OCI-LY1 (cell line): ENCODE measurements at regions not wholly inside any gene's neighbourhood (a gene's known extent, or its start where the extent isn't known, plus 50 kb on each side); places are given as distances from the start of the nearest gene placed in this dataset.

Source experiments
- H2AFZ ChIP-seq: fragments of 200-600 bp; sonication (generic), shearing (Covaris generic); 2 replicates; pipeline ENCODE4 v1.6.0; 2014; ENCODE audit warnings: antibody characterized with exemption, mild to moderate bottlenecking, low read length
- H3F3A ChIP-seq: fragments of 200-600 bp; sonication (generic), shearing (Covaris generic); 2 replicates; pipeline ENCODE4 v1.6.0; 2014; ENCODE audit warnings: mild to moderate bottlenecking, antibody characterized with exemption, low read length, moderate library complexity; ENCODE audit not compliant: insufficient read depth
- H3K27ac ChIP-seq: fragments of 200-600 bp; sonication (generic); 2 replicates; pipeline ENCODE4 v1.5.1; 2014; ENCODE audit warnings: low read length, mixed run types, mild to moderate bottlenecking, low read depth; ENCODE audit not compliant: poor library complexity, severe bottlenecking
- H3K27me3 ChIP-seq: fragments of 200-600 bp; sonication (generic); 2 replicates; pipeline ENCODE4 v1.6.0; 2014; ENCODE audit warnings: antibody characterized with exemption, mild to moderate bottlenecking, low read length, moderate library complexity; ENCODE audit not compliant: insufficient read depth
- H3K36me3 ChIP-seq: fragments of 200-600 bp; sonication (generic); 2 replicates; pipeline ENCODE4 v1.6.1; 2014; ENCODE audit warnings: mild to moderate bottlenecking, antibody characterized with exemption, low read length, moderate library complexity, mixed read lengths; ENCODE audit not compliant: insufficient read depth
- H3K4me1 ChIP-seq: fragments of 200-600 bp; sonication (generic); 2 replicates; pipeline ENCODE4 v1.5.1; 2014; ENCODE audit warnings: mild to moderate bottlenecking, low read length, moderate library complexity; ENCODE audit not compliant: insufficient read depth, severe bottlenecking
- H3K4me2 ChIP-seq: fragments of 200-600 bp; sonication (generic), shearing (Covaris generic); 2 replicates; pipeline ENCODE4 v1.6.1; 2014; ENCODE audit warnings: low read length
- H3K4me3 ChIP-seq: fragments of 200-600 bp; sonication (generic); 2 replicates; pipeline ENCODE4 v1.5.1; 2014; ENCODE audit warnings: low read length, low read depth, mild to moderate bottlenecking, mixed read lengths; ENCODE audit not compliant: poor library complexity, severe bottlenecking
- H3K79me2 ChIP-seq: fragments of 200-600 bp; shearing (Covaris generic); 2 replicates; pipeline ENCODE4 v1.6.1; 2016; ENCODE audit warnings: mixed run types, low read length, mixed read lengths; ENCODE audit not compliant: insufficient read depth
- H3K9ac ChIP-seq: fragments of 200-600 bp; sonication (generic), shearing (Covaris generic); 2 replicates; pipeline ENCODE4 v1.6.1; 2014; ENCODE audit warnings: mild to moderate bottlenecking, low read length, mixed read lengths
- H3K9me2 ChIP-seq: fragments of 200-600 bp; sonication (generic), shearing (Covaris generic); 2 replicates; pipeline ENCODE4 v1.6.1; 2014; ENCODE audit warnings: low read depth, mild to moderate bottlenecking, low read length, mixed read lengths
- H3K9me3 ChIP-seq: fragments of 200-600 bp; shearing (Covaris generic); 2 replicates; pipeline ENCODE4 v1.6.1; 2014; ENCODE audit warnings: low read length, mixed read lengths
- H4K20me1 ChIP-seq: fragments of 200-600 bp; sonication (generic), shearing (Covaris generic); 2 replicates; pipeline ENCODE4 v1.6.0; 2016; ENCODE audit warnings: mild to moderate bottlenecking, low read length; ENCODE audit not compliant: insufficient read depth
- CTCF ChIP-seq: fragments of 200-600 bp; sonication (generic), shearing (Covaris generic); IDR thresholded peaks from 2 replicates; pipeline ENCODE4 v1.5.1; 2017; ENCODE audit warnings: mild to moderate bottlenecking, antibody characterized with exemption, low read length, moderate library complexity, mixed read lengths
- EZH2 ChIP-seq: fragments of 200-600 bp; sonication (generic), shearing (Covaris generic); IDR thresholded peaks from 2 replicates; pipeline ENCODE4 v1.8.0; 2017; ENCODE audit warnings: borderline replicate concordance, mixed run types, mild to moderate bottlenecking, antibody characterized with exemption, low read length, moderate library complexity, mixed read lengths

DNA sequence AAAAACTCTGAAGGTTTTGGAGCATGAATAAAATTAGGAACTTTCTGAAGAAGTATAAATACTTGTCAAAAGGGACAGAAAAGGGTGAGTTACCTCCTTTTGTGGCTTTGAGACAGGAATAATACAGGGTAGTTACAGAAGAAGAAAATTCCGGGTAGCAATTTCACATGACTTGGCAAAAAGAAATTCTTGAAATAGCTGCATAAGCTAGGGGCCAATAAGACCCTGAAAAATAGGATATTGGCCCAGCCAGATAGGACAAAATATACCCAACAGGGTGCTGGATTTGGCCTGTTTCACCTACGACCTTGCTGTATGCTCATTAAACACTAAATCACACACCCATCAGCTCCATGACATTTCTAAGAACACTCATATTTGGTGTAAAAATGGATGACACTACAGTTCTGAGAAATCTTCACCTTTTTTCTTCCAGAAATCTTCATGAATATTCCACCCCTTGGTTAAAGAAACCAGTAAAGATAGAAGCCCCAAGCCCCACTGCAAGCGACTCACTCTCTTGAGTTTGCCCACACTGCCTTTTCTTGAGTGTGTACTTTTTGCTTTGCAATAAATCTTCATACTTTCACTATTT, 362.7 kb downstream of the SEMA3D start:
- Histone ChIP-seq H3K9ac (no peak overlapping the region), H3K4me3 (no peak overlapping the region), H3K9me3 (no peaks in the 10 kb centered on the region), H3F3A (no peaks in the 10 kb centered on the region), H3K4me2 (no peak overlapping the region), H3K4me1 (no peaks in the 10 kb centered on the region), H3K9me2 (no peaks in the 10 kb centered on the region), H3K27ac (no peak overlapping the region), H2AFZ (no peak overlapping the region), H3K36me3 (no peaks in the 10 kb centered on the region), H3K79me2 (no peaks in the 10 kb centered on the region), H4K20me1 (no peaks in the 10 kb centered on the region), H3K27me3 (no peaks in the 10 kb centered on the region)
- no peak for TF ChIP-seq CTCF

DNA sequence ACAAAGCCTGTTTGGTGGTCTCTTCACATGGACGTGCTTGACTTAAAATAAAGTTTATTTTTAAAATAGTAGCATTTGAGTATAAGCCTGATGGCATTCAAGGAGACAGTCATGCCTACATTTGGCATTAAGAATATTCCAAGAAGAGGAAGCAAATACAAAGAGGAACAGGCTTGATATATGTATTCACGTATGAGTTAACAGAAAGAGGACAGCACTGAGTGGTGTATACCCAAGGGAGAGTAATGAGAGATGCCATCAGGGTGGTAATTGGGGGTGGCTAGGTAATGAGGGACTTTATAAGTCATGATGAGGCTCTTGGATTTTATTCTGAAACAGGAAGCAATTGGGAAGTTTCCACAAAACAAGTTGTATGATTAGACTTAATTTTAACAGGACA, 363.3 kb downstream of the SEMA3D start:
- no peak overlapping the region for H3K27ac ChIP-seq
- no peak overlapping the region for H3K9ac ChIP-seq
- H3K9me3 ChIP-seq = no peaks in the 10 kb centered on the region
- H3K27me3 ChIP-seq = no peaks in the 10 kb centered on the region
- no peaks in the 10 kb centered on the region for H3K9me2 ChIP-seq
- no peak overlapping the region for H3K4me3 ChIP-seq
- H3K36me3 ChIP-seq = no peaks in the 10 kb centered on the region
- no peak for TF ChIP-seq EZH2
- TF ChIP-seq CTCF = no peak
- H3K4me2 ChIP-seq = no peak overlapping the region
- H3K79me2 ChIP-seq = no peaks in the 10 kb centered on the region
- no peaks in the 10 kb centered on the region for H3K4me1 ChIP-seq
- no peaks in the 10 kb centered on the region for H4K20me1 ChIP-seq
- no peak overlapping the region for H2AFZ ChIP-seq
- H3F3A ChIP-seq = no peaks in the 10 kb centered on the region

DNA sequence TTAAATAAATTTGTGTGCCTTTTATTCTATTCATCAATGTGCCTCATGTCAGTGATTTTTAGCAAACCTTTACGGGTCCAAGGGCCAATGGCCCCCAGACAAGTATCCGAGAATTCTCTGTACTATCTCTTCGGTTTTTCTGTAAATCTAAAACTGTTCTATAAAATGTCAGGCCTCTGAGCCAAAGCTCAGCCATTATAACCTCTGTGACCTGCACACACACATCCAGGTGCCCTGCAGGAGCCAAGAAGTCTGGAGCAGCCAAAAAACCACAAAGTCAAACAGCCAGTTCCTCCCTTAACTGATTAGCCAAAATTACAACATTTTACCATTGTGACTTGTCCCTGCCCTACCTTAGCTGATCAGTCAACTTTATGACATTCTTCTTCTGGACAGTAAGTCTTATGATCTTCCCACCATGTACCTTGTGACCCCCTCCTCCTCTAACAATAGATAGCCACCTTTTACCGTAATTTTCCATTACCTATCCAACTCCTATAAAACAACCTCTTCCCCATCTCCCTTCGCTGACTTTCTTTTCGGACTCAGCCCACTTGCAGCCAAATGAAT, 363.8 kb downstream of the SEMA3D start:
- H3K79me2 ChIP-seq = no peaks in the 10 kb centered on the region
- no peak overlapping the region for H3K4me2 ChIP-seq
- H3K4me1 ChIP-seq = no peaks in the 10 kb centered on the region
- no peaks in the 10 kb centered on the region for H4K20me1 ChIP-seq
- H3K27me3 ChIP-seq = no peaks in the 10 kb centered on the region
- no peaks in the 10 kb centered on the region for H3F3A ChIP-seq
- H3K9me2 ChIP-seq = no peaks in the 10 kb centered on the region
- TF ChIP-seq EZH2 = no peak
- no peak for TF ChIP-seq CTCF
- no peak overlapping the region for H3K4me3 ChIP-seq
- no peak overlapping the region for H3K9ac ChIP-seq
- no peaks in the 10 kb centered on the region for H3K9me3 ChIP-seq
- no peak overlapping the region for H2AFZ ChIP-seq
- no peak overlapping the region for H3K27ac ChIP-seq
- no peaks in the 10 kb centered on the region for H3K36me3 ChIP-seq
